GM13977 (cell line): ENCODE measurements at regions not wholly inside any gene's neighbourhood (a gene's known extent, or its start where the extent isn't known, plus 50 kb on each side); places are given as distances from the start of the nearest gene placed in this dataset.
"Not testable (repeated sequence)": the region's sequence is repeated elsewhere in the genome, so short reads cannot be mapped to it uniquely, and the experiment has no call there.

Source experiments
- DNase-seq: peaks from one replicate; pipeline ENCODE4 v3.0.0; 2012; ENCODE audit warnings: low spot score
- in situ Hi-C: fragments of 300-500 bp; cut with MboI; formaldehyde crosslinking; loops from one replicate; pipeline ENCODE4 v1.12.0; 2022; ENCODE audit warnings: low sequenced_read_pairs, low pct_unique_long_range_greater_than_20kb, mixed read lengths, inconsistent platforms; ENCODE audit not compliant: unreplicated experiment
- TF ChIP-seq, protein P1 (sequence below): IDR thresholded peaks from 2 replicates; pipeline ENCODE4 v1.5.1; 2012; ENCODE audit warnings: mild to moderate bottlenecking, control low read depth; ENCODE audit not compliant: insufficient read depth; ENCODE audit errors: extremely low read depth, missing control alignments

DNA sequence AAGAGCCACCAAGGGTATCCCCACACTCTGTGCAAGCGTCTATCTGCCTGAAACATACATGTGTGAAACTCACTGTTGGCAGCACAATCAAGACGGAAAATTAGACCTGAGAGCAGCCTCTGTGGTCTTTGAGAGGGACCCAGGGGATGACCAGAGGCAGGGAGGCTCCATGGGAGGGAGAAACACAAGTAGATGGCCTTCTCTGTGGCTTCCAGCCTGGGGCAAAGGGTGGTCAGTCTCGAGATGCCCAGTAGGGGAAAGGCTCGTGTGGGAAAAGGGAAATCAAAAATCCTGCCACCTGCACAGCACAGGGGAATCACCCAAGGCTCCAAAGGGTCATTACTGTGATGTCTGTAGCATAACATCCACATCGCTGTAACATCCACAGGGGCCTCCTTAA is 823.3 kb downstream of the KCNJ18 start:
- TF ChIP-seq, protein P1, sequence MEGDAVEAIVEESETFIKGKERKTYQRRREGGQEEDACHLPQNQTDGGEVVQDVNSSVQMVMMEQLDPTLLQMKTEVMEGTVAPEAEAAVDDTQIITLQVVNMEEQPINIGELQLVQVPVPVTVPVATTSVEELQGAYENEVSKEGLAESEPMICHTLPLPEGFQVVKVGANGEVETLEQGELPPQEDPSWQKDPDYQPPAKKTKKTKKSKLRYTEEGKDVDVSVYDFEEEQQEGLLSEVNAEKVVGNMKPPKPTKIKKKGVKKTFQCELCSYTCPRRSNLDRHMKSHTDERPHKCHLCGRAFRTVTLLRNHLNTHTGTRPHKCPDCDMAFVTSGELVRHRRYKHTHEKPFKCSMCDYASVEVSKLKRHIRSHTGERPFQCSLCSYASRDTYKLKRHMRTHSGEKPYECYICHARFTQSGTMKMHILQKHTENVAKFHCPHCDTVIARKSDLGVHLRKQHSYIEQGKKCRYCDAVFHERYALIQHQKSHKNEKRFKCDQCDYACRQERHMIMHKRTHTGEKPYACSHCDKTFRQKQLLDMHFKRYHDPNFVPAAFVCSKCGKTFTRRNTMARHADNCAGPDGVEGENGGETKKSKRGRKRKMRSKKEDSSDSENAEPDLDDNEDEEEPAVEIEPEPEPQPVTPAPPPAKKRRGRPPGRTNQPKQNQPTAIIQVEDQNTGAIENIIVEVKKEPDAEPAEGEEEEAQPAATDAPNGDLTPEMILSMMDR, result no peak
- in situ Hi-C loops, result no loop called here
- DNase-seq, result no peak

GRCh38 chr17:22516861-22517636 is 824.7 kb downstream of the KCNJ18 start:
- TF ChIP-seq, protein P1, result no peak
- in situ Hi-C loops, result no loop called here
- peak; percentile 1 for DNase-seq

DNA sequence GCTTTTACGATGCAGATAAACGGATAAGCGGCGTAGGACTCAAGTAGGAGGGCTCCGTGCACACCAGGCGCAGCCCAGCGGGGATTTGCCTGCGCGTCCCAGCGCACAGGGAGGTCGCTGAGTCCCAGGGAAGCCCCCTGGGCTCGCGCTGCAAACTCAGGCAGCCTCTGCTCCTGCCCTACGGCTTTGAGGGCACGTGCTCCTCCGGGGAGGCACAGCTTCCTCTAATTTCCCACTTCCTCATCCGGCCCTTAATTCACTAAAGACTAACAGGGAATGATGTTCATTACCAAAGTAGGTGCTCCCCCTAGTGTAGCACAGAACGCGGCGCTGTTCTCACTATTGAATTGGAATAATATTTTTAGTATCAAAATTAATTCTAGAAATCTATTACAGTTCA is 825.4 kb downstream of the KCNJ18 start:
- in situ Hi-C loops, result no loop called here
- TF ChIP-seq, protein P1, result no peak
- no peak for DNase-seq

DNA sequence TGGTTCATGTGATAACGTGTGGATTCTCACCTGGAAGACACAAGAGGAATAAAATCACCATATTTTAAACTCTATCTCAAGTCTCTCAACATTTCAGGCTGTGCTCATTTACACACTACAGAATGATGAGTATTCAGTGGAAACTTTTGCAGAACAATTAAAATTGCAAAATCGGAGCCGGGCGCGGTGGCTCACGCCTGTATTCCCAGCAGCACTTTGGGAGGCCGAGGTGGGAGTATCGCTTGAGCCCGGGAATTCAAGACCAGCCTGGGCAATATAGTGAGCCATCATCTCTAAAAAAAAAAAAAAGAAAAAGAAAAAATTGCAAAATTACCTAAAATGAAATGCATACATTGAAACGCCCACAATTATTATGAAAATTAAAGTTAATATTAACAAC is 825.9 kb downstream of the KCNJ18 start:
- no peak for DNase-seq
- TF ChIP-seq, protein P1, result no peak
- in situ Hi-C loops, result no loop called here

GRCh38 chr17:22548873-22549272 is 856.5 kb downstream of the KCNJ18 start:
- not testable (repeated sequence) for DNase-seq

DNA sequence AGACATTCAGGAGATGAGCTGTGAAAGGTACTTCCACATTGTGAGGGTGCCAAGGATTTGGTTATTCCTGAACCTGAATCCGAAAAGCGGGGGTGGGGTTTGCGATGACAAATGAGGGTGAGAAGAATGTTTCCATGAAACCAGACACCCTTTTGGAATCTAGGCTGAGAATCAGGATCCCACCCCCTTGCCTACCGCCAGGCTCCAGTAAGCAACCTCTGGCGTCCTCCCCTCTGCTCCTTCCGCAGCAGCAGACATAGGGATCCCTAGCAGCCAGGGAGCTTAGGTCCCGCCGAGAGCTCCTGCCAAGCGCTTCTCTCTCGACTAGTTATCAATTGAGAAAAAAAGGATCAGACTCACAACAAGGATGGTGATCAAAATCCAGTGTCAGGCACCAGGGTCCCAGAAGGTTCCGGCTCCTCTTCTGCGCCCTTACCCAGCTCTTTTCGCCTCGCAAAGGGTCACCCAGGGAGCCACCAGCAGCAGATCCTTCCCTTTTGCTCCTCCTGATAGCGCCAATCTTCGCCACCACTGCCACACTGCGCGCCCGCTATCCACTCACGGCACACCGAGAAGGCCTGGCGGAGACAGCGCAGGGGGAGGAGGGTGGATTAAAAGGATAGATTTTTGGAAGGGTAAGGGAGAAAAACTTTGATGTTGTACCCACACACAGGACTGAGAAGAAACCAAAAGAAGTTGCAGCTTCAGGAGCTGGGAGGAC is 859.5 kb downstream of the KCNJ18 start:
- DNase-seq, in situ Hi-C loops: not testable (repeated sequence)

More at GRCh38 chr17:22548873-22549272, 856.5 kb downstream of the KCNJ18 start:
- in situ Hi-C loops, result not testable (repeated sequence)

DNA sequence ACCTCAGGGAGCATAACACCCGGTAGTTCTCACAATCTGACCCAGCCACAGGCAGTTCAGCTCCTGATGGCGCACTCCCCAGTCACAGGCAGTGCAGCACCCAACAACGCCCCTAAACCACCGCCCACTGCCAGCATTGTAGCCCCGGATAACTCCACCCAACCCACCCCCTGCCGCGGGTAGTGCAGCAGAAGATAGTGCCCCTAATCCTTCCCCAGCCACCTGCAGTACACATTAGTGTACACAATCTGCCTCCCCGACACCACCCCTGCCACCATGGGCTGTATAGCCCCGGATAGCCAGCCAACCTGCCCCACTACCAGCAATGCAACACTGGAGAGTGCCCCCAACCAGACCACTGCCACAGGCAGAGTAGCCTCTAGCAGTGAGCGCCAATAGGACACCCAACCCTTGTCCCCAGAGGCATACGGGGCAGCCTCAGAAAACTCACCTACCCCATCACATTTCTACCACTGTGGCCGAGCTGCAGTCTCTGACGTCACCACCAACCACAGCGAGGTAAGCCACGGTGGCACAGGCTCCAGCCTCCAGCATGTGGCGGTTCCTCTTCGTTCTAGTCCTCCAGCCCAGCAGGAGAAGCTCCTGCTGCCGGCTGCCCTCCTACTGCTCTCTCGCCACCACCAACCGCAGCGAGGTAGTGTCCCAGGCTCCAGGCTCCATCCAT is 877.3 kb downstream of the KCNJ18 start:
- DNase-seq, result no peak
- TF ChIP-seq, protein P1, result no peak
- in situ Hi-C loops, result no loop called here
